ENCODE measurements at regions not wholly inside any gene's neighbourhood (a gene's known extent, or its start where the extent isn't known, plus 50 kb on each side); places are given as distances from the start of the nearest gene placed in this dataset.

DNA sequence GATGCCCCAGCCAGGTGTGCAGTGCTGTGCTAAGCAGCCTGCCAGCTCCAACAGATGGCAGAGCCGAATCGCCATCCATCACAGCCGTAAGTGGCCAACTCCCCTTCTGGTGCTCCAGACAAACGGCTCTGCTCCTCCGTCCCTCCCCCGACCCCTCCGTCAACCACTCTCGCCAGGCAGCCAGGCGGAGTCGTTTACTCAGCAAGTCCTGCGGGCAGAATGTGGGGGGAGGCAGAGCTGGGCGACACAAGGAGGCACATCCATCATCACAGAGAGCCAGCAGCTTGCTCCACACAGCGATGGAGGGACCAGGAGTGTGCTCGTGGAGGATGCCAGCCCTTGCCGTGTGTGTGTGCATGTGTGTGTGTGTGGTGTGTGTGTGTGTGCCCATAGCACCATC lies 206.6 kb upstream of the GRIK3 start:
- peaks cover 8% of the 10 kb centered on the region for H3K4me1 ChIP-seq (ENCODE audit: low read length)
- H2AFZ ChIP-seq (ENCODE audit: low read length): no peak overlapping the region
- H3K79me2 ChIP-seq (ENCODE audit: low read length): no peaks in the 10 kb centered on the region
- no peak overlapping the region for H3K4me2 ChIP-seq (ENCODE audit: low read depth, low read length, poor library complexity, severe bottlenecking)
- no peak overlapping the region for H3K27ac ChIP-seq (ENCODE audit: low read length)
- no peaks in the 10 kb centered on the region for H3K36me3 ChIP-seq (ENCODE audit: insufficient read depth, low read length)
- DNase-seq: no peak
- H3K27me3 ChIP-seq (ENCODE audit: low read length): no peaks in the 10 kb centered on the region
- H4K20me1 ChIP-seq (ENCODE audit: insufficient read depth, low read depth, low read length): no peaks in the 10 kb centered on the region
- H3K4me3 ChIP-seq (ENCODE audit: low read length): no peak overlapping the region
- H3K9me3 ChIP-seq (ENCODE audit: low read length): no peaks in the 10 kb centered on the region
- H3K9ac ChIP-seq (ENCODE audit: low read length): no peak overlapping the region
- no peaks in the 10 kb centered on the region for H3K9me2 ChIP-seq (replicated peaks; ENCODE audit: insufficient read depth, low read length)

DNA sequence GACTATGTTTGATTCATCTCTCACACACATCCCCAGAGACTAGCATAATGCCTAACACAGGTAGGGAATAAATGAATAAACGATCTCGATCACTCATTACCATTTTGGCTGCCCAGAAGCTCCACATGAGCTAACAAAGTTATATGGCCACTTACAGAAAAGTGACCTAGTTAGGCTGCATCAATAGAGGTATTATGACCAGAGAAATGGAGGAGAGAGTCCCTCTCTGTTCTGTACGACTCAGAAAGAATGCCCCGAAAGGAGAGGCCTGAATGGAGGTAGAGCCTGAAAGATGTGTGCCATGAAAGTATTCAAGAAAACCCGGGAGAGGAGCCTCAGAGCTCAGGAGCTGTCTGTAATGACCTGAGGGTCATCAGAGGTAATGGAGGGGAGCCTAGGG lies 208.2 kb upstream of the GRIK3 start:
- H3K4me1 ChIP-seq (ENCODE audit: low read length): peaks cover 8% of the 10 kb centered on the region
- H3K36me3 ChIP-seq (ENCODE audit: insufficient read depth, low read length): no peaks in the 10 kb centered on the region
- H3K4me2 ChIP-seq (ENCODE audit: low read depth, low read length, poor library complexity, severe bottlenecking): no peak overlapping the region
- no peak overlapping the region for H2AFZ ChIP-seq (ENCODE audit: low read length)
- H3K79me2 ChIP-seq (ENCODE audit: low read length): no peaks in the 10 kb centered on the region
- no peak overlapping the region for H3K27ac ChIP-seq (ENCODE audit: low read length)
- no peak overlapping the region for H3K4me3 ChIP-seq (ENCODE audit: low read length)
- no peaks in the 10 kb centered on the region for H3K9me3 ChIP-seq (ENCODE audit: low read length)
- no peaks in the 10 kb centered on the region for H4K20me1 ChIP-seq (ENCODE audit: insufficient read depth, low read depth, low read length)
- H3K9me2 ChIP-seq (replicated peaks; ENCODE audit: insufficient read depth, low read length): no peaks in the 10 kb centered on the region
- H3K9ac ChIP-seq (ENCODE audit: low read length): no peak overlapping the region
- no peak for DNase-seq
- H3K27me3 ChIP-seq (ENCODE audit: low read length): no peaks in the 10 kb centered on the region

DNA sequence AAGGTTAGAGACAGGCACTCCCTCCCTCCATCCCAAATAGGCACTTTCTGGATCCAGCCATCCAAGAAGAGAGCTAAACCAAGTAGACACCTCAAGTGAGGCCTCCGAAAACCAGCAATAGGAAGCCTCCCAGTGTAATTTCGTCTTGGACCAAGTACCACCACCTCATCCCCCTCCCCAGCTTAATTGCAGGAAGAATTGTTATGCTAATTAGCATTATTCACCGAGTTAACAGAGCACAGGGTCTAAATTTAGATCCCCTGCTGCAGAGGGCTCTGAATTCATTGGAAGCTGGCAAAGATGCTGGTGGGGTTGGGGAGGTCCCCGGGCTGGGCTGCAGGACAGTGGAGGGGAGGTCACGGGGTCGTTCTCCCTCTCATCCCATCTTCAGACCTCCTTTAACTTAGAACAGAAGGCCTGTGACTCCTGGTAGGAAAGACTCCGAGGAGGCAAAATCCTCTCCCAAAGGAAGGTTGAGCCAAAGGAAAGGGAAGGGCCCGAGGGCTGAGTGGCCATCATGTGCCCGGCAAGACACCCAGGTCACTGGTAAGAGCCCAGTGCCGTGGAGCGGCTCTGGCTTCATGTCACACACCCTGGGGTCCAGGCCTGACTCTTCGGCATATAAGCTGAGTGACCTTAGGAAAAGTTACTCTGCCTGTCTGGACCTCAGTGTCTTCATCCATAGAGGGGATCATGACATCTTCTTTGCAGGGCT lies 209.2 kb upstream of the GRIK3 start:
- Histone ChIP-seq H4K20me1 (ENCODE audit: insufficient read depth, low read depth, low read length) (no peaks in the 10 kb centered on the region), H3K9me2 (replicated peaks; ENCODE audit: insufficient read depth, low read length) (no peaks in the 10 kb centered on the region), H2AFZ (ENCODE audit: low read length) (no peak overlapping the region), H3K9ac (ENCODE audit: low read length) (no peak overlapping the region), H3K4me1 (ENCODE audit: low read length) (peaks cover under 1% of the 10 kb centered on the region), H3K9me3 (ENCODE audit: low read length) (no peaks in the 10 kb centered on the region), H3K4me3 (ENCODE audit: low read length) (no peak overlapping the region), H3K4me2 (ENCODE audit: low read depth, low read length, poor library complexity, severe bottlenecking) (no peak overlapping the region), H3K27me3 (ENCODE audit: low read length) (no peaks in the 10 kb centered on the region), H3K79me2 (ENCODE audit: low read length) (no peaks in the 10 kb centered on the region), H3K27ac (ENCODE audit: low read length) (no peak overlapping the region), H3K36me3 (ENCODE audit: insufficient read depth, low read length) (no peaks in the 10 kb centered on the region)
- DNase-seq: no peak

DNA sequence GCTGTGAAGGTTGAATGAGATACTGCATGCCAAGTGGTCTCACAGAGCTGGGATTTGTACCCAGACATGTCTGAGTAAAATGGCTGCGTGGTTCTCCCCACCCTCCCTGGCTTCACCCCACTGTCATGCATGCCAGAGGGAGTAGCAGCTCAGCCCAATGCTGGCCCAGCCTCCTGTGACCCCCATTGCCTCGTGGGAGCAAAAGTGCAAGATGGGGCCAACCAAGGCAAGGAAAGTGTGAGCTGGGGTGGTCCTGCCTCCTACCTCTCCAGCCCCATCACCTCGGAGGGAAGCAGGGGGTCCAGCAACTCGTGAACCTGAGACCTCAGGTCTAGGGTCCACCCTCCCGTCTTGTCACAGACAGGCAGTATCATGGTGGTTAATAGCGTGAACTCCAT lies 209.8 kb upstream of the GRIK3 start:
- Histone ChIP-seq H3K36me3 (ENCODE audit: insufficient read depth, low read length) (no peaks in the 10 kb centered on the region), H3K4me2 (ENCODE audit: low read depth, low read length, poor library complexity, severe bottlenecking) (no peak overlapping the region), H3K9me2 (replicated peaks; ENCODE audit: insufficient read depth, low read length) (no peaks in the 10 kb centered on the region), H3K4me1 (ENCODE audit: low read length) (no peaks in the 10 kb centered on the region), H3K27ac (ENCODE audit: low read length) (no peak overlapping the region), H3K79me2 (ENCODE audit: low read length) (no peaks in the 10 kb centered on the region), H3K9ac (ENCODE audit: low read length) (no peak overlapping the region), H4K20me1 (ENCODE audit: insufficient read depth, low read depth, low read length) (no peaks in the 10 kb centered on the region), H2AFZ (ENCODE audit: low read length) (no peak overlapping the region), H3K9me3 (ENCODE audit: low read length) (no peaks in the 10 kb centered on the region), H3K27me3 (ENCODE audit: low read length) (no peaks in the 10 kb centered on the region), H3K4me3 (ENCODE audit: low read length) (no peak overlapping the region)
- no peak for DNase-seq

DNA sequence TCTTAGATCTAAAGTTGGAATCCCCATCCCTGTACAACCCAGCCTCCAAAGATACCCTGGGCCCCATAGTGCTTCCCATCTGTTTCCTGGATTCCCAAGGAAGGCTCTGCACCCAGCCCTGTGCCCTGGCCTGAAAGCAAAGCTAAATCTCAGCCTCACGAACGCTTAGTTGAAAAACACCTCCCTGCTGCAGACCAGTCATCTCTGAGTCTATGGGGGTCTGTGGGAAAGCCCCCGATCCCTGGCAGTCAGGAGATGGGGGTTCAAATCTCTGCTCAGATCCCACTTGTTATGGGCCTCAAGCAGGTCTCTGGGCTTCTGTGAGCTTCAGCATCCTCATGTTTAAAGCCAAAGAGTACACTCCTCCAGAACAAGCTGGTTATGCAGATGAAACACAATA lies 210.5 kb upstream of the GRIK3 start:
- DNase-seq: no peak
- H3K27ac ChIP-seq (ENCODE audit: low read length): no peak overlapping the region
- H3K4me1 ChIP-seq (ENCODE audit: low read length): no peaks in the 10 kb centered on the region
- H3K9ac ChIP-seq (ENCODE audit: low read length): no peak overlapping the region
- H3K4me3 ChIP-seq (ENCODE audit: low read length): no peak overlapping the region
- no peaks in the 10 kb centered on the region for H3K9me2 ChIP-seq (replicated peaks; ENCODE audit: insufficient read depth, low read length)
- H4K20me1 ChIP-seq (ENCODE audit: insufficient read depth, low read depth, low read length): no peaks in the 10 kb centered on the region
- no peaks in the 10 kb centered on the region for H3K9me3 ChIP-seq (ENCODE audit: low read length)
- H3K4me2 ChIP-seq (ENCODE audit: low read depth, low read length, poor library complexity, severe bottlenecking): no peak overlapping the region
- no peaks in the 10 kb centered on the region for H3K27me3 ChIP-seq (ENCODE audit: low read length)
- no peaks in the 10 kb centered on the region for H3K79me2 ChIP-seq (ENCODE audit: low read length)
- no peaks in the 10 kb centered on the region for H3K36me3 ChIP-seq (ENCODE audit: insufficient read depth, low read length)
- H2AFZ ChIP-seq (ENCODE audit: low read length): no peak overlapping the region

DNA sequence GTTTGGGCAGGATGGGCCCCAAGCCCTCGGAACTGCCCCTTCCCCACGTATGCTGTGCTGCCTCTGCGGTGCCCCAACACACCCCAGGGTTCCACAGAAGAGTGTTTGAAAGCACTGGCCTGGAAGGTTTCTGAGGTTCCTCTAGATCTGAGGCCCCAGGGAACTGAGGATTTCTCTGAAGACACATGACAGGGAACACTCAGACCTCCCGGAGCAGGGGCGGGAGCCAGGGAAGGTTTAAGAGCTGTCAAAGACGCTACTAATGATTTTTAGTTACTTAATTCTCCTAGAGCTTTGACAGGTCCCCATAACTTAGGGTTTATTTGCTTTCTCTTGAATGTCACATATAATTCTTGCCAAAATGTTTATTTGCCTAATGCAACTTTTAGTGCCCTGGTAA lies 212.3 kb upstream of the GRIK3 start:
- H3K9ac ChIP-seq (ENCODE audit: low read length): no peak overlapping the region
- H2AFZ ChIP-seq (ENCODE audit: low read length): no peak overlapping the region
- H4K20me1 ChIP-seq (ENCODE audit: insufficient read depth, low read depth, low read length): no peaks in the 10 kb centered on the region
- H3K4me1 ChIP-seq (ENCODE audit: low read length): no peaks in the 10 kb centered on the region
- no peak overlapping the region for H3K27ac ChIP-seq (ENCODE audit: low read length)
- H3K4me3 ChIP-seq (ENCODE audit: low read length): no peak overlapping the region
- no peaks in the 10 kb centered on the region for H3K9me2 ChIP-seq (replicated peaks; ENCODE audit: insufficient read depth, low read length)
- no peaks in the 10 kb centered on the region for H3K27me3 ChIP-seq (ENCODE audit: low read length)
- H3K36me3 ChIP-seq (ENCODE audit: insufficient read depth, low read length): no peaks in the 10 kb centered on the region
- no peaks in the 10 kb centered on the region for H3K9me3 ChIP-seq (ENCODE audit: low read length)
- no peak for DNase-seq
- no peak overlapping the region for H3K4me2 ChIP-seq (ENCODE audit: low read depth, low read length, poor library complexity, severe bottlenecking)
- H3K79me2 ChIP-seq (ENCODE audit: low read length): no peaks in the 10 kb centered on the region

DNA sequence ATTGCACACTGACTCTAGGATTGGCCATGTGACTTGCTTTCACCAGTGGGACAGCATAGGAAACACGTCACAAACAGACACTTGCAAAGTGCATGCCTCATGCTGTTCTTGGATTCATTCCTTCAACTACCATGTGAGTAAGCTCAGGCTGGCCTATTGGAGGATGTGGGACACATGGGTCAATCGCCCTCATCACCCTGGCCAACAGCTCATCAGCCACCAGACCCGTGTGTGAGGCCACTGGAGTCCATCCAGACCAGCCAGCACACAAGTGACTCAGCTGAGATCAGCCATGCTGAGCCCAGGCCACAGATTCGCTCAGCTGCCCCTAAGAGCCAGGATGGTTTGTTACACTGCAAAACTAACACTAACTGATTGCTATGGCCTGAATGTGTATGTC lies 216.1 kb upstream of the GRIK3 start:
- DNase-seq: no peak
- Histone ChIP-seq H3K27me3 (ENCODE audit: low read length) (no peaks in the 10 kb centered on the region), H3K9ac (ENCODE audit: low read length) (no peak overlapping the region), H3K9me2 (replicated peaks; ENCODE audit: insufficient read depth, low read length) (no peaks in the 10 kb centered on the region), H3K79me2 (ENCODE audit: low read length) (no peaks in the 10 kb centered on the region), H2AFZ (ENCODE audit: low read length) (no peak overlapping the region), H3K9me3 (ENCODE audit: low read length) (no peaks in the 10 kb centered on the region), H3K4me2 (ENCODE audit: low read depth, low read length, poor library complexity, severe bottlenecking) (no peak overlapping the region), H4K20me1 (ENCODE audit: insufficient read depth, low read depth, low read length) (no peaks in the 10 kb centered on the region), H3K36me3 (ENCODE audit: insufficient read depth, low read length) (no peaks in the 10 kb centered on the region), H3K27ac (ENCODE audit: low read length) (no peak overlapping the region), H3K4me3 (ENCODE audit: low read length) (no peak overlapping the region), H3K4me1 (ENCODE audit: low read length) (no peaks in the 10 kb centered on the region)

DNA sequence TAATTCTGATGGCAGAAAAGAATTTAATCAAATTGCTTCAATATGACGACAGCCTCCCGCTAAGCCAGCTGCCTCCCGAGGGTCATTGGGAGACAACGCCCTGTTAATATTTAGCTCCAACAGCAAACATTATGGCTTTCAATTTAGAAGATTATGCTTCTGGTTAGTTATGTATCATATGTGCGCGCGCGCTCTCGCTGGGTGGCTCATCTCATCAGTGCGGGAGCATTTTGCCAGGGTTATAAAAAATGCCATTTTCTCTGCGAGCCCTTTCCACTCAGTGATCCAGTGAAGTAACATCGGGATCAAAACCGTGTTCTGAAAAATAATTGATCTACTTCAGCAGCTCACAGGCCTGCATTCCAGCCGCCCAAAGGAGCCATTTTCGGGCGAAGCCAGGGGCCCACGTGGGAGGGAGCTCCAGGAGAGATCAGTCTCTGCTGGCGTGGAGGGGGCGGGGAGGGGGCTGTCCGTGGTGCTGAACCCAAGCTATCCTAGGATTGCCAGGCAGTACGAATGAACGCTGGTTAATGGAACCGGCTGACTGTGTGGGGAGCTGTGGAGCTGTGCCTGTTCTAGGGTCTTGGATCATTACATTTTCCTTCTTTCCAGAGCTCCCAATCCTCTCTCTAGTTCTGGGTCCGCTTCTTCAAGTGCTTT lies 219.1 kb upstream of the ZC3H12A start:
- Histone ChIP-seq H3K4me1 (ENCODE audit: low read length) (no peaks in the 10 kb centered on the region), H4K20me1 (ENCODE audit: insufficient read depth, low read depth, low read length) (no peaks in the 10 kb centered on the region), H3K27ac (ENCODE audit: low read length) (no peak overlapping the region), H3K9ac (ENCODE audit: low read length) (no peak overlapping the region), H3K9me3 (ENCODE audit: low read length) (no peaks in the 10 kb centered on the region), H3K4me2 (ENCODE audit: low read depth, low read length, poor library complexity, severe bottlenecking) (no peak overlapping the region), H3K27me3 (ENCODE audit: low read length) (no peaks in the 10 kb centered on the region), H3K79me2 (ENCODE audit: low read length) (no peaks in the 10 kb centered on the region), H3K9me2 (replicated peaks; ENCODE audit: insufficient read depth, low read length) (no peaks in the 10 kb centered on the region), H2AFZ (ENCODE audit: low read length) (no peak overlapping the region), H3K36me3 (ENCODE audit: insufficient read depth, low read length) (no peaks in the 10 kb centered on the region), H3K4me3 (ENCODE audit: low read length) (no peak overlapping the region)
- DNase-seq: peak; percentile 51
